ENCODE measurements at regions not wholly inside any gene's neighbourhood (a gene's known extent, or its start where the extent isn't known, plus 50 kb on each side); places are given as distances from the start of the nearest gene placed in this dataset.
"Not testable (repeated sequence)": the region's sequence is repeated elsewhere in the genome, so short reads cannot be mapped to it uniquely, and the experiment has no call there.

DNA sequence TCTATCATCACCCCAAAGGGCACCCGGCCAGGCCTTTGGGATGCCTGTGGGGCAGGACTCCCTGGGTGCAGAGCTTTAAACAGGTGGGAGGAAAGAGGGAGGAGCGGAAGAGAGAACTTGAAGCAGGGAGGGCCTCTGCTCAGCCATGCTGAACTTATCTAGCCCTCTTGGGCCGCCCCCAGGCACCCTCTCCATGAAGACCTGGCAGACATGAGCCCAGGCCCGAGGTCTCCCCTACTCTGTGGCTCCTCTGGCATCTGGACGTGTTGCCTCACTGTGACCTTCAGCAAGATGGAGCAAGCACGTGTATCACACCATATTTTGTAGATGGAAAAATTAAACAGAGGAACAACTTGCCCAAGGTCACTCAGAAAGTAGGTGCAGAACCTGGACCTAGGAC is 711.4 kb downstream of the MATN1 start:
- no peak for DNase-seq (ENCODE audit: low read depth)

DNA sequence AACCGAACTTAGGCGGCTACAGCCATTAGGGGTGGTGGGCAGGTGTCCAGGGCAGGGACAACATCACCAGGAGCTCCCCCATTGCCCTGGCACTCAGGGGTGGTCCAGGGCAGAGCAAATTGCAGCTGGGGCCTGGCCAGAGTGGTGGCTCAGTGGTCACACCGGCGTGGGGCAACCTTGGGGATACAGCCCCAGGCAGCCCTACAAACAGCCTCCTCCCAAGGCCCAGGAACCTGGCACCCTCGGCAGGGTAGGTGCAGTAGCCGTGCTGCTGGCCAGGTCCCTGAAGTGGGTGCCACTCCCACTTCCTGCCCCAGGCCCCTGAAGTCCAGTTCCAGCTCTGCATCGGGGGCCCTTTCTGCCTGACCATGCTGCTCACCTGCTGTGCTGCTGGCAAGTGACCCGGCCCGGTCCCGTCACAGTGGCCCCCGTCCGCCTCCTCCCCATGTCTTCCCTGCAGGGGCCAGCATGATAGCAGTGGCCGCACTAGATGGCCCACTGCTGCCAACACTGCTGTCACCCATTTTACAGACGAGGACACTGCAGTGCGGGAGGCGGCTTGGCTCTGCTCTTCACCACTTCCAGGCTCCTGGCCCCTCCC is 712.8 kb downstream of the MATN1 start:
- DNase-seq (ENCODE audit: low read depth): no peak

DNA sequence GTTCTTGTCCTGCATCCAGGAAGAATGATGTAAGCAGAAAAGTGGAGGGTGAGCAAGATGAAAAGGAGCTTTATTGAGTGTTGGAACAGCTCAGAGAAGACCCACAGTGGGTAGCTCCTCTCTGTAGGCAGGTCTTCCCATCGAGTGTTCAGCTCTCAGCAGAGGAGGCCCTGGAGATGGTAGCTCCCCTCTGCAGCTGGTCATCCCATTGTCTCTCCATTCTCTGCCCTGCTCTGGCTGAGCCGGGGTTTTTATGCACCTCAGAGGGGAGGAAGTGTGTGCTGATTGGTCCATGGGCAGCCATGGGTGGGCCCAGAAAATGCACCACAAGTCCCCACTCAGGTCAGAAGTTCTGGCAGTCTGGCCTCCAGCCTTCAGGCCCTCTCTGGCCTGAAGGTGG is 713.7 kb downstream of the MATN1 start:
- DNase-seq (ENCODE audit: low read depth): no peak

DNA sequence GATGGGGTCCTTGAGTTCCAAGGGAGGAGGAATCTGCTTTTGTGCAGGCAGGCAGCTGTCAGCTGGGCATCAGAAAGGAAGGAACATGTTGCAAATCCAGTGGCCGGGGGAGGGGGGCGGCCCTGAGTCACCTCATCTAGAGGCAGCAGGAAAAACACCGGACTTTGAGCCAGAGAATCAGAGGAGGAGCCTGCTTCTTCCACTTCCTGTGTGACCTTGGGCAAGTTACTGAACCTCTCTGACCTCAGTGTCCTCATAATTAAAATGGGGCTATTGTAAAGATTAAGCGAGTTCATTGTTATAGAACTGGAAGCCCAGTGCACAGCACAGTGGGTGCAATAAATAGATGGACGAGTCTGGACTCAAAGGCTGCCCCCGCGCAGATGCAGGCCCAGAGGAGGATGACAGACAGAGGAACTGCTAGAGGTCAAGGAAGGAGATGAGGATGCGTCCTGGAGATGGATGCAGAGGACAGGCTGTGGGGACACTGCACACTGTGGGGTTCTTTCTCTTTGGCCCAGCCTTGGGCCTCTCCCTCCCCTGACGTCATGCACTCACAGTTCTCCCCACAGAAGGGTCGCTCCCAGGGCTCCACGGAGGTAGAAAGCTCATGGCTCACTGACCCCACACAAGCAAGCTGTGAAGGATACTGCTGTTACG is 714.3 kb downstream of the MATN1 start:
- DNase-seq (ENCODE audit: low read depth): no peak

DNA sequence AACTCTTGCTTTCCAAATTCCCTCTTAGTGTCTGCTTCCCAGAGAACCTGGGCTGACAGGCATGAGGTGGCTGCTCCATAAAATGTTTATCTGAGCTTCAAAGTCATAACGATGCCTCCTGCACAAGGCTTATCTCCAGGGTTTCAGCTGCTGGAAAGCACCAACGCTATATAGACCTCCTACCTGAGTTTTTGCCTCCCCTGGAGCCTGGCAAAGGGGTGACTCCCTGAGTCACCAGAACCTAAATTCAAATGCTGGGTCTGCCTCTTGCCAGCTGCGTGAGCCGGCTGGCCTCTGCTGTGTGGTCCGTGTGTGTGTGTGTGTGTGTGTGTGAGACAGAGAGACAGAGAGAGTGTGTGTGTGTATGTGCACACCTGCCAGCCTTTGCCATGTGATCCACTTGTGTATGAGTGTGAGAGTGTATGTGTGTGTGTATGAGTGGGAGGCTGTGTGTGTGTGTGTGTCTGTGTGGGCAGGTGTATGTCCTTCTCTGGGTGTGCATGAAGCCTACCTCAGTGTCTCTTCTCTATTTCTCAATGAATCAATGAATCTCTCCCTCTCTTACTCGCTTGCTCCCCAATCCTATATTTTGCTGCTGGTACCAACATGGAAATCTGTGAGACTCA is 714.9 kb downstream of the MATN1 start:
- no peak for DNase-seq (ENCODE audit: low read depth)

DNA sequence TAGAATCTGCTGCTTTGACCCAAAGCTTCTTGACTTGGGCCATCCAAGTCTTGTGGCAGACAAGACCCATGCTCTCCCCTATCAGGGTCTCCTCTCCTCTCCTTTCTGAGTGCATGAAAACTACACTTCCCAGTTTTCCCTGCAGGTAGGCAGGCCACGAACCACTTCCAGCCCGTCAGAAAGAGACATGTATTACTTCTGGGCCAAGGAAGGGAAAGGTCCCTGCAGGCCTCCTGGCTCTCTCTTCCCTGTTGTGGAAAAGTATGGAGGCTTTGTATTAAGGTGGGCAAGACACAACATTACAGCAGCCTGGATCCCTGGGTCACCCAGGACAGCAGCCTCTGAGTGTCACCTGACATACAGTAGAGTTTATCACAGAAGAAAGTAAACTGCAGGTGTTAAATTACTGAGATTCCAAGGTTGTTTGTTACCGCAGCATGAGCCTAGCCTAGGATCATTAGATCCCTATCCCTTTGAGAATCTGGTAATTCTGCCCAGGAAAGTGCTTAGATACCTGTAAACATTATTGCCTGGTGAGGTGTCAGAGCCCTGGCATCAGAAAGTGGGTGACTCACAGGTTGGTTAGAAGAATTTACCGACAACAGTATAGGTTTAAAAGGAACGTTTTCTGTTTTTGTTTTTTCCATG is 717.3 kb downstream of the MATN1 start:
- DNase-seq (ENCODE audit: low read depth): no peak

DNA sequence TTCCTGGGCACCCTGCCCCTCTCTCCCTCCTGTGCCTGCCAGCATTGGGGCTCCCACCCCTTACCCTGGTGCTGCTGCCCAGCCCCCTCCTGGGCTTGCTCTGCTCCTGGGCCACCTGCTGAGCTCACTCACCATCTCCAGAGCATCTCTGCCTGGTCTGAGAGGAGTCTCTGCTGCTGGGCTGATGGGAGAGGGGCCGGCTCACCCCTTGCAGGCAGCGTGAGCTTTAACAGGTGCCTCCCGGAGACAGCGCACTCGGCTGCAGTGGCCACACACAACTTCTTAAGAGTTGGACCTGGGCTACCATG is 721.7 kb downstream of the MATN1 start:
- DNase-seq (ENCODE audit: low read depth): no peak

DNA sequence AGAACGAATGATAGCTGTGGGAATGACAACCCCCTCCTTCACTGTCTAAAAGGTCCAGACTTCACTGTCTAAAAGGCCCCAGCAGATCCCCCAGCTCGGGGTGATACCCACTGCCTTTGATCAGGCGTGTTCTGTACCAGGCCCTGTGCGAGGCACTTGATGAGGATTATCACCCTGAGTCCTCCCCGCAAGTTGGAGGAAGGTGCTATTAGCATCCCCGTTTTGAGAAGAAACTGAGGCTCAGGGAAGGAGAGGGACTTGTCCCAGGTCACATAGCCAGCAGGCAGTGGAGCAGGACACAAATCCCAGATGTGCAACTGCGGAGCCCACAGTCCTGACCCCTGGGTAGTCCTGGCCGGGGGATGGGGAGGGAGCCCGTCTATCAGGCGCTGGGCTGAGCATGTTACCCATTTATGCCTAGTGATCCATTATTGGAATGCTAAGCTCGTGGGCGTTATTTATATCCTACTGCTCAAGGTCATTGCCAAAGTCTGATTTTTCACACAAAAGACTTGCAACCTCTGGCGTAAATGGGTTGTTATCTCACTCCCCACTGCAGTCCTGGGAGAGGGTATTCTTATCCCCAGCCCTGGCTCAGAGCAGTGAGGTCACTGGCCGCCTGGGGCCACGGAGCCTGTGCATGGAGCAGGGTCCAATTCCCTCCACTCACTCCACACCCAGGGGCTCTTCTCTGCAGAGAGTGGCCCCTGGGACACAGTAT is 722.2 kb downstream of the MATN1 start:
- no peak for DNase-seq (ENCODE audit: low read depth)

DNA sequence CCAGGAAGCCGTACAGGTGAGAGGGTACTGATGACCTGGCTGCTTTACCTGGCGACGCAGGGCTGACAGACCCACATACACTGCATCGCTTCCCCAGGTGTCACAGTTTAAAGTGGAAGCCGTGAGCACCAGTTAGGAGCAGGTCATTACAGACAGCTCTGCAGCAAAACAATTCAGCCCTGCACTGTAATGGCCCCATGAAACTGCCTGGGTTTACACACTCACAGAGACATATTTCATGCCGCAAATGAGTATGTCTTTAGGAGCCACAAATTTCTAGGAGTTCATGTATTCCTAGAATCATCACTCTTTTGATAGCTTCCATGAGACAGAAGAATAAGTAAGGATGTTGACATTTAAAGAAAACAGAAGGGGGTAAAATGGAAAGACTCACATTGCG is 723.1 kb downstream of the MATN1 start:
- DNase-seq (ENCODE audit: low read depth): no peak

DNA sequence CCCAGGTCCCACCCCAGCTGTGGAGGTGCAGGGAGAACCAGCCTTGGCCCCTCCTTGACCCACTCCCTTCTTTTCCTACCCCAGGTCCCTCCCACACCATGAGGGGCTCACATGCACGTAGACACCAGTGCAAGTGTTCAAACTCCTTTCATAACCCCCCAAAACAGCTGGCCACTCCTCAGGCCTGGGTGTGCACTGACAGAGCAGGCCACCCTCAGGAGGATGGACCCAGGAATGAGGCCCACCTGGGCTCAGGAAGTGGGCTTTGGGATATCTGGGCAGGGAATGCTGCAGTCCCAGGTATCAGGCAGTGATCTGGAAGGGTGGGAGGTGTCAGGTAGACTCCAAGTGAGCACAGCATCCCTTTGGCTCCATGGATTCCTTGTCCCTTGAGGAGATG is 723.8 kb downstream of the MATN1 start:
- DNase-seq (ENCODE audit: low read depth): no peak

DNA sequence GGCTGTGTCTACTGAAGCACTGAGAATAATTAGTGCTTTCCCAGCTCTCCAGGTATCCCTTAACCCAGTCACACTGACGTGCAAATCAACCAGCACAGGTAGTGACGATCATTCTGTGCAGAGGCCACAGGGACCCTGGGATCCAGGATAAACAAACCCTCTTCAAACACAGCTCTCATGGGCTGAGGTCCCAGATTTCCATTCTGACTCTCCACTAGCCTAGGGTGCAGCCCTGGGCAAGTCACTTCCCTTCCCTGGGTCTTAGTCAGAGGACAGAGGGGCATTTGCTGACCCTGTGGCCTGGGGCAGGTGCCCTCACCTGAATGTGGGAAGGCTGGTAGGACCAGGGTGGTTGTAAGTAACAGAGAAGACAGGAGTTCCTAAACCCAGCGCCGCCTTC is 724.7 kb downstream of the MATN1 start:
- DNase-seq (ENCODE audit: low read depth): no peak

DNA sequence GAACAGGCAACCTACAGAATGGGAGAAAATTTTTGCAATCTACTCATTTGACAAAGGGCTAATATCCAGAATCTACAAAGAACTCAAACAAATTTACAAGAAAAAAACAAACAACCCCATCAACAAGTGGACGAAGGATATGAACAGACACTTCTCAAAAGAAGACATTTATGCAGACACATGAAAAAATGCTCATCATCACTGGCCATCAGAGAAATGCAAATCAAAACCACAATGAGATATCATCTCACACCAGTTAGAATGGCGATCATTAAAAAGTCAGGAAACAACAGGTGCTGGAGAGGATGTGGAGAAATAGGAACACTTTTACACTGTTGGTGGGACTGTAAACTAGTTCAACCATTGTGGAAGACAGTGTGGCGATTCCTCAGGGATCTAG is 725.6 kb downstream of the MATN1 start:
- DNase-seq (ENCODE audit: low read depth): not testable (repeated sequence)

DNA sequence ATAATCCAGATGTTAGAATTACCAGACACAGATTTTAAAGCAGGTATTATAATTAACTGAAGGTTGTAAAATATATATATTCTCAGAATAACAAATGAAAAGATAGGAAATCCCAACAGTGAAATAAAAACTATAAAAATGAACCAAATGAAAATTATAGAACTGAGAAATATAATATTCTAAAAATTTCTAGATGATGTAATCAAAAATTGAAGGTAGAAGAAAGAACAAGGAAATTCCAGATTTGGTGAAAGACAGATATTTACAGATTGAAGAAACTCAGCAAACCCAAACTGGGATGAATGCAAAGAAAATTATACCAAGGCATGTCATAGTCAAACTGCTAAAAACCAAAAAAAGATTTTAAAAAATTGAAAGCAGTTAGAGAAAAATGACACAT is 729.4 kb downstream of the MATN1 start:
- DNase-seq (ENCODE audit: low read depth): no peak

DNA sequence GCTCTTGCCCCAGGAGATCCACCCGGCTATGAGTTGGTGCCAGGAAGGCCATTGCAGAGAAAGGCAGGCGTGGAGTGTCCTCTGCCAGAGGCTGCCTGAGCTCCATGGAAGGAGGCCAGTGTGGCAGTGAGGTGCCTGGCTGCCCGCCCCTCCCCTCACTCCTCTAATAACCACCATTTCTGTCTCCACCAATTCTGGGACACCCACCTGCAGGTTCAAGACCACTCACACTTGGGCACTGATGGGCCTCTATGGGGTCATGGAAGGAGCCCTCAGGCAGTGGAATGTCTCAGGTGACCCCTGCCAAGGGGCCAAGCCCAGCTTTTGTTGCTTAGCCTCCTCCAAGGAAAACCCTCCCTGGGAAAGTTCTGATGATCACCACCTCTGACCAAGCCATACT is 731.6 kb downstream of the MATN1 start:
- DNase-seq (ENCODE audit: low read depth): no peak

DNA sequence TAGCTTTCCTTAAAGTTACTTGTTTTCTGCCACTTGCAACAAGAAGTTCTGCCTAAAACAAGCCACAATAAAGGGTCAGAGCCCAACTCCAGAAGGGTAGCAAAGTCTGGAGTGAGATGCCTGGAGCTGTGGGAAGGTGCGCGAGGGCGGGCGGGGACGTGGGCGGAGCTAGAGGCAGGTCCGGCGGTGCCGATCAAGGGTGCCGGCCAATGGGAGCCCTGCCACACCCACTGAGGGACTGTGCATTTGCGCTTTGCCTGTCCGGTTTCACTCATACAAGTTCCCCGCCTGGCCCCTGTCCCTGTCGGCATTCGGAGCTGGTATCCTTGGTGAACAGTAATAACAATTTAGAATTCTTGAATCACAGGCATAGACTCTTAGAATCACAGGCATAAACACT is 732.4 kb downstream of the MATN1 start:
- DNase-seq (ENCODE audit: low read depth): no peak

DNA sequence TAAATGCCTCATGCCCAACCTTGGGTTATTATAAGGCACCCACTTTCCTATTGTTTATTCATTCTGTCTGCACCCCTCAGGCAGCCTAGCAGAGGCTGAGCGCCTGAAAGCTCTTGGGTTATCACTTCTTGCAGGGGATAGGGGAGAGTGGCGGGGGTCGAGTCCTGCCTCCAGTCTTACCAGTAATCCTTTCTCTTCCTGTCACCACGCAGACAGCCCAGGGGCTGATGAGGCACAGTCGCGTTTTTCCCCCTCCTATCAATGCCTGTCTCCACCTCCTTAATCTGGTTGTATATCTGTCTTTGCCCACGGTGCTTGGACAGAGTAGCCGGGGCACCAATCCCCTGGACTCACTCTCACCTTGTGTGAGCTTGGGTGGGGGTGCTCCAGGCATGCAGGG is 733.1 kb downstream of the MATN1 start:
- no peak for DNase-seq (ENCODE audit: low read depth)

DNA sequence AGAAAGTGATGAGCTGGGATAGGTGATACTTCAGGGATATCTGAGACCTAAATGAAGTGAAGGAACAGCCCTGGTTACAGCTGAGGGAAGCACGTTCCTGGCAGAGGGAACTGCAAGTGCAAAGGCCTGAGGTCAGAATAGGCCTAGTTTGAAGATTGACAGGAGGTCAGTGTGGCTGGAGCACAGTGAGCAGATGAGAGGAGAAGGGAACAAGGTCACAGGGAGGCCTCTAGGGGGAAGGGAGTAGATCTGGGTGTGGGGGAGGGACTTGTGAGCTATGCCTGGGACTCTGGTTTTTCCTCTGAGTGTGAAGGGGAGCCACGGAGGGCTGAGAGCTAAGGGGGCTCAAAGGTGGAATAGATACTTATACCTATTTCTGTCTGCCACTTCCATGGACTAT is 736.4 kb downstream of the MATN1 start:
- no peak for DNase-seq (ENCODE audit: low read depth)

DNA sequence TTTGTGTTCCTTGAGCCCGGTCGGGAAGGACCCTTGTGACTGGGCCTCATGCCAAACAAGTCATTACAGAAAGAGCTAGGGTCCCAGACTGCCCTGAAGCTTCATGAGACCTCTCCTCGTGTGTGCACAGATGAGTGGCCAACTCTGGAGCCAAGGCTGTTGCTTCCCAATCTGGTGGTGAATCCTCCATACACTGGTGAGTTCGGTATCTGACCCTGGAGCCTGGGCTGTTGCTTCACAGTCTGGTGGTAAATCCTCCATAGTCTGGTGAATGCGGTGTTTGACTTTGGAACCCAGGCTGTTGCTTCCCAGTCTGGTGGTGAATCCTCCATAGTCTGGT is 737.8 kb downstream of the MATN1 start:
- no peak for DNase-seq (ENCODE audit: low read depth)

DNA sequence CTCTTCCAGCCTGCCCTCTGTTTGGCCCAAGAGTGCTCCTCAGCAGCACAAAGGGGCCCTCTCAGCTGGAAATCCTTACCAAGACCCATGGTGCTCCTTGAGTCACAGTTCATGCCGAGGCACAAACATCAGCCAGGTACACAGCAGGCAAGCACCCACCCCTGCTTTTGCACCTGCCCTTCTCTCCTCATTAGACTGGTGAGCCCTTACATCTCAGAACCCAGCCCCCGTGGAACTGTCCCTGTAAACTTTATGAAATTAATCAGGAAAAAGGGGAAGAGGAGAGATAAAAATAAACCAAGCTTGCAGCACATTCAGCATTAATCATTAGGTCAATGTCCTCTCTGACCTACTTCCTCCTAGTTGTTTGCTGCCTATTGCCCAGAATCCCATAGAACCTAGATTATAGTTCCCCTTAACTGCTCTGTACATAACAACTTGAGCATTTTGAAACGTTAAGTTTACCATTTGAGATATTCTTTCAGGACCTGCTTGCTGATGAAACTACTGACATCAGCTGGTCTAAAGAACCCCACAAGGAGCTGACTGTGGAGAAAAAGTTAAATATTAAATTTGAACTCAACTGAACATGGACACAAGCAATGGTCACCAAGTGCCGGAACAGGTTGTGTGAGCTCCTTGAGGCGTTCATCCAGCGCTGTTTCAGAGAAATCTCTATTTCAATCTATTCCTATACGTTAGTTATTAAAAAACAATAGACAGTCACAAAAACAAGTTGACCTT is 738.4 kb downstream of the MATN1 start:
- no peak for DNase-seq (ENCODE audit: low read depth)

DNA sequence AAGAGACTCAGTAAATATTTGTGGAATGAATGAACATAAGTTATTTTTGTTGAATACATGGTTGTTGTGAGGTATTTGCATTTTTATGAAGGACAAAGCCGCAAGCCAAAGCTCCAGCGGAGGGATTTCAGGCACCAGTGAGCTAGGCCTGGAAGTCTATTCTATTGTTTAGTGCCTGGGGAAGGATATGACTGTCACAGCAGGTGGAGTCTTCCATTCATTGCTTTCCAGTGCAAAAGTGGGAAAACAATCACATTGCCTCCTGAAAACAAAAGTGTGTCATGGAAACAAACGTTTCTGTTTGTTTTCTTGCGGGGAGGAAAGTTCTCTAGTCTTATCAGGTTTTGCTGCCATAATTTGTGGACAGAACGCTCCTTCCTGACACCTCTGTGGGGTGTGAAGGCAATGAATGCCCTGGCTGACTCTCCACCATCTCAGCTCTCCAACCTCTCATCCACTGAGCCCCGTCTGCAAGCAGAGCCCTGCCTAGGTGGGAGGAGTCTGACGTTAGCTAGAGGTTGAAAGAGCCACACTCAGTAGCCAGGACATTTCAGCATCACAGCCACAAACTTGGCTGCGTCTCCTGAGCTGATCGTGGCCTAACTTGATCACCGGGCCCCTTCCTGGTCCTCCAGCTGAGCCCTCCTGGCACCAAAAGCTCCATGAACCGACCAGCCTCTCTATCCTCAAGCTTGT is 739.1 kb downstream of the MATN1 start:
- DNase-seq (ENCODE audit: low read depth): no peak

DNA sequence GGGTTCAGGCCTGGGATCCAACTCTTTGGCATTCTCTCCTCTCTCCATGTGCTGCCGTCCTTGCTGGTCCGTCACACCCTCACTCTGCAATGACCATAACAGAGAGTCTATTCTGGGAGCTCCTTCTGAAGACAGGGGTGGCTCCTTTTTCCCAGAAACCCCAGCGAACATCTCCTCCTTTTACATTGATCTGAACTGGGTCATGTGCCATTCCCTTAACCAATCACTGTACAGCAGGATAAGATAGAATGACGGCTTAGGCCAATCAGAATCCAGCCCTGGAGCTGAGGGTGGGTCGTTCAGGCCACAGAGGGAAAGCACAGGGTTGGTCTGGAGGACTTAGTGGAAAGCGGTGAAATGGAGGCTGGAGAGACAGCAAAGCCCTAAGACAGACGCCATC is 740.1 kb downstream of the MATN1 start:
- no peak for DNase-seq (ENCODE audit: low read depth)

Data from LHCN-M2 (cell line).